Peyer's patch (tissue), 4 donors: ENCODE measurements at regions not wholly inside any gene's neighbourhood (a gene's known extent, or its start where the extent isn't known, plus 50 kb on each side); places are given as distances from the start of the nearest gene placed in this dataset.
"Not testable (repeated sequence)": the region's sequence is repeated elsewhere in the genome, so short reads cannot be mapped to it uniquely, and the experiment has no call there.

ENCODE experiments used
- DNase-seq, 3 donors: peaks; one replicate each; pipeline ENCODE4 v3.0.0-alpha.2; 2017 to 2019
- H3K27ac ChIP-seq, 4 donors: fragments of 200-600 bp; sonication (generic); one replicate each; pipeline ENCODE4 v1.5.1; 2016 to 2019
- H3K27me3 ChIP-seq, 2 donors: fragments of 200-600 bp; sonication (generic); one replicate each; pipeline ENCODE4 v1.5.1; 2019
- H3K36me3 ChIP-seq, 3 donors: fragments of 200-600 bp; sonication (generic); one replicate each; pipeline ENCODE4 v1.5.1; 2016 to 2019
- H3K4me1 ChIP-seq, 4 donors: fragments of 200-600 bp; sonication (generic); one replicate each; pipeline ENCODE4 v1.5.1; 2016 to 2019
- H3K4me3 ChIP-seq, 4 donors: fragments of 200-600 bp; sonication (generic); 1 replicate in 3 of 4; 2 replicates in 1 of 4; pipeline ENCODE4 v1.5.1; 2016 to 2019; ENCODE audit warnings: mild to moderate bottlenecking in 1 of 4
- H3K9me3 ChIP-seq, 4 donors: fragments of 200-600 bp; sonication (generic); one replicate each; pipeline ENCODE4 v1.5.1; 2016 to 2019; ENCODE audit warnings: mild to moderate bottlenecking in 1 of 4
- POLR2A ChIP-seq, 2 donors: fragments of 450-650 bp; IDR thresholded peaks; one replicate each; pipeline ENCODE4 v1.5.1; 2017; ENCODE audit warnings: antibody characterized with exemption in 2 of 2, mild to moderate bottlenecking in 2 of 2, moderate library complexity in 2 of 2
- TF ChIP-seq, protein P1 (sequence below), 6 experiments: fragments of 450-650 bp in 4 of 6; fragments of 200-600 bp in 2 of 6; sonication (generic) in 1 of 6; IDR thresholded peaks; one replicate each; pipeline ENCODE4 v1.5.1; 2017 to 2019; ENCODE audit warnings: antibody characterized with exemption in 6 of 6, mild to moderate bottlenecking in 3 of 6, moderate library complexity in 1 of 6

GRCh38 chr15:20295238-20295811 lies 246.3 kb downstream of the GOLGA6L6 start:
- Histone ChIP-seq H3K9me3 (peaks cover 0 to 6% (median 0%) of the 10 kb centered on the region in 4 donors), H3K27me3 (no peaks in the 10 kb centered on the region), H3K27ac (no peak overlapping the region), H3K4me3 (no peak overlapping the region), H3K36me3 (no peaks in the 10 kb centered on the region), H3K4me1 (no peaks in the 10 kb centered on the region)
- DNase-seq, result peak in 2 of 3 donors; percentile 15 to 45
- TF ChIP-seq, protein P1, sequence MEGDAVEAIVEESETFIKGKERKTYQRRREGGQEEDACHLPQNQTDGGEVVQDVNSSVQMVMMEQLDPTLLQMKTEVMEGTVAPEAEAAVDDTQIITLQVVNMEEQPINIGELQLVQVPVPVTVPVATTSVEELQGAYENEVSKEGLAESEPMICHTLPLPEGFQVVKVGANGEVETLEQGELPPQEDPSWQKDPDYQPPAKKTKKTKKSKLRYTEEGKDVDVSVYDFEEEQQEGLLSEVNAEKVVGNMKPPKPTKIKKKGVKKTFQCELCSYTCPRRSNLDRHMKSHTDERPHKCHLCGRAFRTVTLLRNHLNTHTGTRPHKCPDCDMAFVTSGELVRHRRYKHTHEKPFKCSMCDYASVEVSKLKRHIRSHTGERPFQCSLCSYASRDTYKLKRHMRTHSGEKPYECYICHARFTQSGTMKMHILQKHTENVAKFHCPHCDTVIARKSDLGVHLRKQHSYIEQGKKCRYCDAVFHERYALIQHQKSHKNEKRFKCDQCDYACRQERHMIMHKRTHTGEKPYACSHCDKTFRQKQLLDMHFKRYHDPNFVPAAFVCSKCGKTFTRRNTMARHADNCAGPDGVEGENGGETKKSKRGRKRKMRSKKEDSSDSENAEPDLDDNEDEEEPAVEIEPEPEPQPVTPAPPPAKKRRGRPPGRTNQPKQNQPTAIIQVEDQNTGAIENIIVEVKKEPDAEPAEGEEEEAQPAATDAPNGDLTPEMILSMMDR (IDR thresholded peaks at IDR 0.05), result no peak
- no peak for TF ChIP-seq POLR2A (IDR thresholded peaks at IDR 0.05)

DNA sequence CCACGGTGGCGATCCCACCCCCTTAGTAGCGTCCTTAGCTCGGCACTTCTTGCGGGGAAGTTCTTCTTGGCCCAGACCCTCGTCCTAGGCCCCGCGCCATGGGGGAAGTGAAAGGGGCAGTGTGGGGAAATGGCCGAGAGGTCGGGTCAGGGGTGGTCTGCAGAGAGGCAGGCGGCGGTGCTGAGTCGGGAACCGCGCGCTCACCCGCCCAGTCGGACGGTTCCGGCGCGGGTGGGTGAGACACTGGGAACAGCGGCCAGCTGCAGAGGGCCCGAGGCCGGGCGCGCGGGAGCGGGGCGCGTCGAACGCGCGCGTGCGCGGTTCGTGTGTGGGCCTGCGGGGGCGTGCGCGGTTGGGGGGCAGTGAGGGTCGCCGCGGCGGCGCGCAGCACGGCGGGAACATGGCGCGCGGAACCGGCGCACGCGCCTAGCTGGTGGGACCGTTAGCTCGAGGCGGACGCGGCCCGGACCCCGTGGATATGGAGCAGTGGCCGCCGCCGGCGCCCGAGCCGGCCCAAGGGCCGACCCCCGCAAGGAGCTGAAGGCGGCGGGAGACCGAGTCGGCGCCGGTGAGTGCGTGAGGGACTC lies 246.9 kb downstream of the GOLGA6L6 start:
- no peak overlapping the region for H3K27ac ChIP-seq
- H3K9me3 ChIP-seq, result peaks cover 0 to 6% (median 0%) of the 10 kb centered on the region in 4 donors
- no peaks in the 10 kb centered on the region for H3K27me3 ChIP-seq
- H3K4me3 ChIP-seq, result no peak overlapping the region
- peak in 2 of 3 donors; percentile 13 to 44 for DNase-seq
- no peak for TF ChIP-seq POLR2A (IDR thresholded peaks at IDR 0.05)
- TF ChIP-seq, protein P1 (IDR thresholded peaks at IDR 0.05), result no peak
- H3K36me3 ChIP-seq, result no peaks in the 10 kb centered on the region
- no peaks in the 10 kb centered on the region for H3K4me1 ChIP-seq

DNA sequence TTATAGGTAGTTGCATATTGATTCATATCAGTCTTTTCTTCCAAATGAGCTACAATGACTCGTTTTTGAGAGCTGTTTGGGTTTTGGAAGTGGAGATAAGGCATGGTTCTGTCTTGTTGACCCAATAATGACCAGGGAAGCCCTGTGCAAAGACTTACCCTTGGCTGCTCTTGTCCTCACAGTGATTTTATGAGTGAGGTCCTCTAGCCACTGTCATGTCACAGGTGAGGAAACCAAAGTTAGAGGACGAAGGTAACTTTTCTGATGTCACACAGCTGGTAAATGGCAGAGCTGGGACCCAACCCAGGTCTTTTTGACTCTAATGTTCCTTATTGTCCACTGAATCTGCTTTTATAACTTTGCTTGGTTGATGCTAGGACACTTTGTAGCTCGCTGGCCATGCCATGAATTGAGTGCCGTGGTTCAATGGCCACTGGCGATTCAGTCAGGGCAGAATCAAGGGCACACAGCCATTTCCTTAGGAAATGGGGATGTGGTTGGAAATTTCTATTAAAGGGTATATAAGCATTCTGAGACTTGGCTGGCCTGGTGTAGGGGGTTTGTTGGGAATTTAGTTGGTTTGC lies 249.1 kb downstream of the GOLGA6L6 start:
- H3K4me1 ChIP-seq, H3K4me3 ChIP-seq, H3K36me3 ChIP-seq, H3K27me3 ChIP-seq, H3K27ac ChIP-seq, H3K9me3 ChIP-seq: not testable (repeated sequence)
- peak in 2 of 3 donors; percentile 12 to 29 for DNase-seq

- not testable (repeated sequence) for H3K27me3 ChIP-seq, H3K9me3 ChIP-seq, H3K36me3 ChIP-seq, H3K4me3 ChIP-seq, H3K27ac ChIP-seq, H3K4me1 ChIP-seq
- DNase-seq, result peak in 2 of 3 donors; percentile 14 to 26
Observed at GRCh38 chr15:20291616-20292015, 250.0 kb downstream of the GOLGA6L6 start.

GRCh38 chr15:20290606-20291005 lies 251.0 kb downstream of the GOLGA6L6 start:
- H3K36me3 ChIP-seq, H3K9me3 ChIP-seq, H3K27me3 ChIP-seq, H3K4me3 ChIP-seq, H3K4me1 ChIP-seq, H3K27ac ChIP-seq: not testable (repeated sequence)
- peak in 2 of 3 donors; percentile 15 to 28 for DNase-seq

- not testable (repeated sequence) for H3K36me3 ChIP-seq, H3K27me3 ChIP-seq, H3K9me3 ChIP-seq, H3K27ac ChIP-seq, H3K4me3 ChIP-seq, H3K4me1 ChIP-seq
- peak in 2 of 3 donors; percentile 2 to 26 for DNase-seq
Observed at GRCh38 chr15:20289538-20290103, 252.0 kb downstream of the GOLGA6L6 start.

DNA sequence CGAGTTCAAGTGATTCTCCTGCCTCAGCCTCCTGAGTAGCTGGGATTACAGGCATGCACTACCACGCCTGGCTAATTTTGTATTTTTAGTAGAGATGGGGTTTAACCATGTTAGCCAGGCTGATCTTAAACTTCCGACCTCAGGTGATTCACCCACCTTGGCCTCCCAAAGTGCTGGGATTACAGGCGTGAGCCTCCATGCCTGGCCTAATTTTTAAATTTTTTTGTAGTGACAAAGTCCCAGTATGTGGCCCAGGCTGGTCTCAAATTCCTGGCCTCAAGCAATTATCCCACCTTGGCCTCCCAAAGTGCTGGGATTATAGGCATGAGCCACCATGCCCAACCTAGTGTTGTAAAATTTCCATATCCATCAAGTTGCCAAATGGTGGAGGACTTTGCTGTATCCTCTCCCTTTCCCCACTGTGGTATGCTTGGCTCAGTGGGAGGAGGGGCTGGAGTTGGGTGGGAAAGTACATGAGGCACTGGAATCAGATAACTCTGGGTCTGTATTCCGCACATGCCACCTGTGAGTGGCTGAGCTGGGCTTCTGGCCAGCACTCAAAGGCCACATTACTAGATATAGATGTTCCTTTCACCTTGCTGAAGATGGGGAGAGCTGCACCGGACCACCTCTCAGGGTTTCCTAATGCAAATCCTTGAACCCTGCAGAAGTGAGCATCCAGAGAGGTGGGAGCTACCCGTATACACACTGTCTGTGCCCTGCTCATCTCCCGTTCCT lies 252.6 kb downstream of the GOLGA6L6 start:
- not testable (repeated sequence) for H3K27ac ChIP-seq, H3K4me3 ChIP-seq, H3K36me3 ChIP-seq, H3K9me3 ChIP-seq, H3K4me1 ChIP-seq, H3K27me3 ChIP-seq
- DNase-seq, result peak in 2 of 3 donors; percentile 13 to 34

GRCh38 chr15:20286559-20286958 lies 255.0 kb downstream of the GOLGA6L6 start:
- not testable (repeated sequence) for H3K4me1 ChIP-seq, H3K9me3 ChIP-seq, H3K4me3 ChIP-seq, H3K36me3 ChIP-seq, H3K27me3 ChIP-seq, H3K27ac ChIP-seq
- DNase-seq, result peak in 2 of 3 donors; percentile 6 to 13

- H3K27me3 ChIP-seq, H3K4me1 ChIP-seq, H3K4me3 ChIP-seq, H3K9me3 ChIP-seq, H3K27ac ChIP-seq, H3K36me3 ChIP-seq: not testable (repeated sequence)
- DNase-seq, result peak in 2 of 3 donors; percentile 10 to 34
Observed at GRCh38 chr15:20285696-20286300, 255.8 kb downstream of the GOLGA6L6 start.

GRCh38 chr15:20284891-20285535 lies 256.6 kb downstream of the GOLGA6L6 start:
- not testable (repeated sequence) for H3K36me3 ChIP-seq, H3K4me1 ChIP-seq, H3K27me3 ChIP-seq, H3K9me3 ChIP-seq, H3K4me3 ChIP-seq, H3K27ac ChIP-seq
- DNase-seq, result peak in 2 of 3 donors; percentile 8 to 14

DNA sequence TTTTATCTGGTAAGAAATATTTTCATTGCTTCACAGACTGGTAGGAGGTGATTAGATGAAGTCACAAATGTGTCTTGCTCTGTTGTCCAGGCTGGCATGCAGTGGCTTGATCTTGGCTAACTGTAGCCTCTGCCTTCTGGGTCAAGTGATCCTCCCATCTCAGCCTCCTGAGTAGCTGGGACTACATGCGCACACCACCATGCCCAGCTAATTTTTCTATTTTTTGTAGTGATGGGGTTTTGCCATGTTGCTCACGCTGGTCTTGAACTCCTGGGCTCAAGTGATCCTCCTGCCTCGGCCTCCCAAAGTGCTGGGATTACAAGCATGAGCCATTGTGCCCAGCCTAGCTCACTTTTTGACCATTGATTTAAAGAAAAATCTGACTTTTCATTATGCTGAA lies 257.9 kb downstream of the GOLGA6L6 start:
- DNase-seq, result peak in 1 of 3 donors; percentile 5
- H3K9me3 ChIP-seq, result not testable (repeated sequence)

More for the DNA sequence above, 257.9 kb downstream of the GOLGA6L6 start:
- not testable (repeated sequence) for H3K27me3 ChIP-seq, H3K36me3 ChIP-seq, H3K27ac ChIP-seq, H3K4me3 ChIP-seq, H3K4me1 ChIP-seq
